ENCODE measurements at regions not wholly inside any gene's neighbourhood (a gene's known extent, or its start where the extent isn't known, plus 50 kb on each side); places are given as distances from the start of the nearest gene placed in this dataset.

DNA sequence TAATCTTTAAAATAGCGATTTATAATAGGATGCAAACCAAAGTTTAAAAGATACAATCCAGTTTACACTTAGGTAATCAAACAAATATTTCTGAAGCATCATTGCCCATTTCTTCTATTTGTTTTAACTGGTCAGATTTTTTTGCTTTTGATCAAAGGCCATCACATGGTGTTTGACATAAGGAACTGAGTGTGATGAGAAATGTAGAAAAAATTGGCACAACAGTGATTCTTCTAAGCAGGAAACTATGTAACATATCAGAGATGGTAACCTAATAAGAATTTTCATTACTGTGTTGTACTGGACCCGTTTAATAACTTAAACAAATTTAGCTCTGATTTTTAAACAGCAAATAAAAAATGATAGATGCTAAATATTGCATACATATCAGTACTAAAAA lies 644.7 kb upstream of the KLF12 start:
- FAIRE-seq (no peak), DNase-seq (ENCODE audit: low read depth in 1 of 2, low spot score in 2 of 2) (no peak)
- H4K8ac ChIP-seq (ENCODE audit: extremely low read depth, insufficient read depth, low read length): no peak overlapping the region
- TF ChIP-seq POLR2A (IDR thresholded peaks at IDR 0.05; ENCODE audit: control extremely low read depth in 1 of 2, low read depth in 2 of 2, low read length in 2 of 2): no peak
- no peak overlapping the region for H2BK20ac ChIP-seq (ENCODE audit: low read length)
- ChIA-PET POLR2A (ENCODE audit: partially characterized antibody) (no interaction called here), CTCF (ENCODE audit: partially characterized antibody) (interaction anchor here (1.3 kb wide), 1 partner anchor 13 kb away, joined by 4 read pairs; no protein-coding TSS in a partner anchor)
- no peak overlapping the region for H3K56ac ChIP-seq (replicated peaks; ENCODE audit: insufficient read length, low read depth, low read length)
- H3K14ac ChIP-seq (ENCODE audit: insufficient read length): no peak overlapping the region
- no peaks in the 10 kb centered on the region for H3K79me2 ChIP-seq (ENCODE audit: control insufficient read depth in 1 of 2, insufficient read depth in 2 of 2, low read length in 2 of 2)
- H2BK12ac ChIP-seq (ENCODE audit: low read depth, low read length): no peak overlapping the region
- H3K79me1 ChIP-seq (ENCODE audit: low read depth, low read length): no peaks in the 10 kb centered on the region
- H3K36me3 ChIP-seq (ENCODE audit: control insufficient read depth in 2 of 4, insufficient read depth in 4 of 4, low read length in 3 of 4): no peaks in the 10 kb centered on the region; a peak in 1 of 8 replicates
- no peak overlapping the region for H4K91ac ChIP-seq (replicated peaks; ENCODE audit: insufficient read length, low read length)
- H3K9ac ChIP-seq (replicated peaks in 1 of 4; ENCODE audit: extremely low read depth in 1 of 4, low read depth in 3 of 4, low read length in 3 of 4): no peak overlapping the region
- no peak overlapping the region for H3K27ac ChIP-seq (ENCODE audit: low read depth, low read length)
- no peak overlapping the region for H2BK120ac ChIP-seq (replicated peaks; ENCODE audit: low read depth, low read length)
- H3K4me1 ChIP-seq (replicated peaks in 1 of 4; ENCODE audit: control insufficient read depth in 3 of 4, insufficient read depth in 4 of 4, low read length in 3 of 4): peaks cover 0 to 4% (median 0%) of the 10 kb centered on the region in 4 experiments; a peak in 1 of 7 replicates
- no peak overlapping the region for H3K4me3 ChIP-seq (ENCODE audit: extremely low read depth in 1 of 4, insufficient read depth in 2 of 4, low read depth in 3 of 4, low read length in 4 of 4)
- H3K4me2 ChIP-seq (ENCODE audit: insufficient read depth in 1 of 2, low read depth in 2 of 2, low read length in 2 of 2): no peak overlapping the region
- no peak overlapping the region for H3K4ac ChIP-seq (replicated peaks; ENCODE audit: insufficient read length, low read depth, low read length)
- no peaks in the 10 kb centered on the region for H3K9me3 ChIP-seq (ENCODE audit: insufficient read depth in 2 of 2, low read depth in 1 of 2, low read length in 1 of 2)
- 94% methylated on average over 2 of the region's 2 CpGs; no CpG with 5 or more reads in 1 of the 2 experiments for WGBS, 2 experiments (ENCODE audit: extremely low coverage in 1 of 2, insufficient coverage in 1 of 2, insufficient read length in 1 of 2, insufficient replicate concordance in 2 of 2, low coverage in 1 of 2, low lambda C conversion rate in 2 of 2, missing lambda C conversion rate in 1 of 2)
- no peak overlapping the region for H3K23ac ChIP-seq (ENCODE audit: insufficient read length)
- H2BK5ac ChIP-seq (ENCODE audit: low read depth, low read length): no peak overlapping the region
- H3K27me3 ChIP-seq (replicated peaks in 1 of 4; ENCODE audit: control insufficient read depth in 3 of 4, extremely low read depth in 1 of 4, insufficient read depth in 3 of 4, low read length in 3 of 4): no peaks in the 10 kb centered on the region
- no peak overlapping the region for H2AK5ac ChIP-seq (ENCODE audit: low read depth, low read length)
- H2AFZ ChIP-seq (ENCODE audit: low read length): no peak overlapping the region
- no peaks in the 10 kb centered on the region for H4K20me1 ChIP-seq (replicated peaks in 1 of 2; ENCODE audit: control insufficient read depth in 1 of 2, insufficient read depth in 2 of 2, low read length in 2 of 2)
- no peak overlapping the region for H3K18ac ChIP-seq (ENCODE audit: extremely low read depth, low read length)
- H2BK15ac ChIP-seq (ENCODE audit: low read length): no peak overlapping the region
- H4K5ac ChIP-seq (ENCODE audit: insufficient read length, low read depth, low read length): no peak overlapping the region
- H3K23me2 ChIP-seq (ENCODE audit: low read depth, low read length): no peaks in the 10 kb centered on the region
